HCT116 (cell line): ENCODE measurements at regions not wholly inside any gene's neighbourhood (a gene's known extent, or its start where the extent isn't known, plus 50 kb on each side); places are given as distances from the start of the nearest gene placed in this dataset.

Experiments
- ATAC-seq: fragments of 200-7000 bp; cut with Tn5 transposase; 2 replicates; pipeline ENCODE4 v1.9.1; 2020; ENCODE audit warnings: mild to moderate bottlenecking, moderate library complexity
- BruUV-seq: library from RNA; stranded (reverse); fragments of 400-500 nt; replicated peaks from 2 replicates; lab custom pipeline; 2021; lab: Mats Ljungman, UMichigan
- CTCF ChIA-PET: fragments of 300-600 bp; sonication (Branson Sonifier 250); formaldehyde crosslinking; loops from one replicate; lab custom pipeline; 2021; ENCODE audit warnings: antibody characterized with exemption; lab: Charles Lee
- POLR2A ChIA-PET: fragments of 300-600, 350-600 bp; sonication (Branson Sonifier 250); formaldehyde crosslinking; loops from one replicate; lab custom pipeline; 2021; ENCODE audit warnings: antibody characterized with exemption; lab: Charles Lee
- RAD21 ChIA-PET, 2 experiments: fragments of 300-600 bp; sonication (Branson Sonifier 250); formaldehyde crosslinking; loops; one replicate each; lab custom pipeline; 2023; ENCODE audit warnings: low total read pairs in 2 of 2; ENCODE audit not compliant: uncharacterized antibody in 2 of 2, unreplicated experiment in 2 of 2, low non-redundant PET in 1 of 2; lab: Charles Lee
- DNase-seq: peaks from one replicate; pipeline ENCODE4 v3.0.0-alpha.2; 2010; ENCODE audit warnings: low read depth, low spot score
- H2AFZ ChIP-seq: fragments of 200-600 bp; shearing (Covaris generic), sonication (generic); 2 replicates; pipeline ENCODE4 v1.6.1; 2017; ENCODE audit warnings: low read depth, mixed run types, mixed read lengths, antibody characterized with exemption, low read length; ENCODE audit not compliant: poor library complexity, severe bottlenecking
- H3K27ac ChIP-seq: 2 replicates; pipeline ENCODE4 v1.5.1; 2012; ENCODE audit warnings: low read depth, low read length
- H3K27me3 ChIP-seq: fragments of 200-600 bp; sonication (generic); 2 replicates; pipeline ENCODE4 v1.6.1; 2016; ENCODE audit warnings: mixed run types, low read length, mixed read lengths; ENCODE audit not compliant: insufficient read depth
- H3K36me3 ChIP-seq, 2 experiments: fragments of 200-500 bp in 1 of 2; fragments of 200-600 bp in 1 of 2; sonication (Bioruptor generic) in 1 of 2; sonication (generic) in 1 of 2; 2 replicates each; pipeline versions ENCODE4 v1.5.1 to v1.6.1; 2014 to 2016; ENCODE audit warnings: low read length in 2 of 2, inconsistent platforms in 1 of 2, mixed read lengths in 1 of 2, mixed run types in 1 of 2; ENCODE audit not compliant: insufficient read depth in 2 of 2, control insufficient read depth in 1 of 2
- H3K4me1 ChIP-seq, 2 experiments: fragments of 200-600 bp in 1 of 2; sonication (generic) in 1 of 2; 2 replicates each; pipeline versions ENCODE4 v1.5.1 to v1.6.1; 2012 to 2017; ENCODE audit warnings: low read length in 2 of 2, inconsistent platforms in 1 of 2, mild to moderate bottlenecking in 1 of 2, mixed read lengths in 1 of 2, mixed run types in 1 of 2, moderate library complexity in 1 of 2; ENCODE audit not compliant: insufficient read depth in 2 of 2, control insufficient read depth in 1 of 2
- H3K4me2 ChIP-seq: fragments of 200-600 bp; sonication (generic); 2 replicates; pipeline ENCODE4 v1.6.1; 2017; ENCODE audit warnings: mixed run types, low read length, mixed read lengths
- H3K4me3 ChIP-seq, 2 experiments: fragments of 200-600 bp in 1 of 2; sonication (generic) in 1 of 2; replicated peaks in 1 of 2; 2 replicates each; pipeline ENCODE4 v1.5.1; 2011 to 2016; ENCODE audit warnings: low read length in 2 of 2, control low read depth in 1 of 2, low read depth in 1 of 2, mild to moderate bottlenecking in 1 of 2, mixed read lengths in 1 of 2, mixed run types in 1 of 2
- H3K79me2 ChIP-seq: fragments of 200-600 bp; sonication (generic); 2 replicates; pipeline ENCODE4 v1.6.1; 2017; ENCODE audit warnings: mild to moderate bottlenecking, mixed run types, low read length, moderate library complexity, mixed read lengths; ENCODE audit not compliant: insufficient read depth
- H3K9ac ChIP-seq: fragments of 200-600 bp; sonication (generic); 2 replicates; pipeline ENCODE4 v1.6.1; 2016; ENCODE audit warnings: low read length, mixed read lengths
- H3K9me2 ChIP-seq: fragments of 200-600 bp; sonication (generic), shearing (Covaris generic); 2 replicates; pipeline ENCODE4 v1.6.1; 2017; ENCODE audit warnings: mixed run types, mild to moderate bottlenecking, moderate library complexity; ENCODE audit not compliant: insufficient read depth
- H3K9me3 ChIP-seq, 2 experiments: fragments of 200-500 bp in 1 of 2; fragments of 200-600 bp in 1 of 2; sonication (Bioruptor generic) in 1 of 2; sonication (generic) in 1 of 2; 2 replicates each; pipeline ENCODE4 v1.6.1; 2014 to 2017; ENCODE audit warnings: low read length in 2 of 2, mixed read lengths in 2 of 2, inconsistent platforms in 1 of 2, low read depth in 1 of 2, mild to moderate bottlenecking in 1 of 2, mixed run types in 1 of 2, moderate library complexity in 1 of 2; ENCODE audit not compliant: control insufficient read depth in 1 of 2, insufficient read depth in 1 of 2
- H4K20me1 ChIP-seq: fragments of 200-600 bp; sonication (generic), shearing (Covaris generic); 2 replicates; pipeline ENCODE4 v1.6.1; 2017; ENCODE audit warnings: mixed run types, mild to moderate bottlenecking, moderate library complexity; ENCODE audit not compliant: insufficient read depth
- ATF3 ChIP-seq: IDR thresholded peaks from 2 replicates; pipeline ENCODE4 v1.6.1; 2012
- CEBPB ChIP-seq: IDR thresholded peaks from 2 replicates; pipeline ENCODE4 v1.6.1; 2012; ENCODE audit warnings: low read depth
- ELF1 ChIP-seq: IDR thresholded peaks from 2 replicates; pipeline ENCODE4 v1.6.1; 2012; ENCODE audit warnings: low read depth, borderline replicate concordance
- EZH2 ChIP-seq: fragments of 200-600 bp; sonication (generic); IDR thresholded peaks from 2 replicates; pipeline ENCODE4 v1.6.1; 2017; ENCODE audit warnings: antibody characterized with exemption, mixed run types
- FOSL1 ChIP-seq: IDR thresholded peaks from 2 replicates; pipeline ENCODE4 v1.6.1; 2012; ENCODE audit warnings: low read depth
- JUND ChIP-seq: IDR thresholded peaks from 2 replicates; pipeline ENCODE4 v1.6.1; 2012
- MAX ChIP-seq: IDR thresholded peaks from 2 replicates; pipeline ENCODE4 v1.6.1; 2012
- POLR2AphosphoS5 ChIP-seq: IDR thresholded peaks from 2 replicates; pipeline ENCODE4 v1.6.1; 2011; ENCODE audit warnings: mild to moderate bottlenecking, low read depth, low read length, moderate library complexity
- SIN3A ChIP-seq: IDR thresholded peaks from 2 replicates; pipeline ENCODE4 v1.6.1; 2012; ENCODE audit warnings: low read depth
- SP1 ChIP-seq: IDR thresholded peaks from 2 replicates; pipeline ENCODE4 v1.6.1; 2012; ENCODE audit warnings: low read depth
- SRF ChIP-seq: IDR thresholded peaks from 2 replicates; pipeline ENCODE4 v1.6.1; 2012; ENCODE audit warnings: low read depth
- YY1 ChIP-seq: IDR thresholded peaks from 2 replicates; pipeline ENCODE4 v1.6.1; 2011; ENCODE audit warnings: low read length, low read depth, moderate library complexity, mild to moderate bottlenecking; ENCODE audit not compliant: insufficient replicate concordance; ENCODE audit errors: extremely low read depth
- ZNF274 ChIP-seq: fragments of 200-500 bp; sonication (Bioruptor generic); IDR thresholded peaks from 2 replicates; pipeline ENCODE4 v1.6.1; 2014; ENCODE audit warnings: mild to moderate bottlenecking, low read depth, low read length, inconsistent platforms
- intact Hi-C: fragments of 100-400 bp; cut with micrococcal nuclease; formaldehyde crosslinking; loops from 2 replicates; pipeline ENCODE4 v1.10.0; 2022
- TF ChIP-seq, protein P1 (sequence below), 3 experiments: fragments of 200-600 bp in 1 of 3; sonication (generic) in 1 of 3; IDR thresholded peaks in 2 of 3; conservative IDR thresholded peaks in 1 of 3; 2 replicates each; pipeline ENCODE4 v1.5.1; 2012 to 2017; ENCODE audit warnings: low read depth in 2 of 3, low read length in 2 of 3, antibody characterized with exemption in 1 of 3, borderline replicate concordance in 1 of 3, control low read depth in 1 of 3, mild to moderate bottlenecking in 1 of 3, mixed read lengths in 1 of 3, mixed run types in 1 of 3, moderate library complexity in 1 of 3; ENCODE audit not compliant: insufficient read depth in 1 of 3

- H3K4me3 ChIP-seq = no peak overlapping the region
- H3K27me3 ChIP-seq = no peaks in the 10 kb centered on the region
- no TSS peak for BruUV-seq
- H3K79me2 ChIP-seq = no peaks in the 10 kb centered on the region
- no peaks in the 10 kb centered on the region for H3K9me2 ChIP-seq
- H4K20me1 ChIP-seq = no peaks in the 10 kb centered on the region
- H3K9ac ChIP-seq = no peak overlapping the region
- no peak overlapping the region for H3K27ac ChIP-seq
- ATAC-seq = no peak
- no peaks in the 10 kb centered on the region for H3K4me1 ChIP-seq
- intact Hi-C loops = no loop called here
- ChIA-PET RAD21 (no interaction called here), POLR2A (no interaction called here), CTCF (no interaction called here)
- no peak overlapping the region for H2AFZ ChIP-seq
- TF ChIP-seq SRF = no peak
- no peak for TF ChIP-seq YY1
- no peak for TF ChIP-seq CEBPB
- TF ChIP-seq MAX = no peak
- TF ChIP-seq EZH2 = no peak
- TF ChIP-seq, protein P1, sequence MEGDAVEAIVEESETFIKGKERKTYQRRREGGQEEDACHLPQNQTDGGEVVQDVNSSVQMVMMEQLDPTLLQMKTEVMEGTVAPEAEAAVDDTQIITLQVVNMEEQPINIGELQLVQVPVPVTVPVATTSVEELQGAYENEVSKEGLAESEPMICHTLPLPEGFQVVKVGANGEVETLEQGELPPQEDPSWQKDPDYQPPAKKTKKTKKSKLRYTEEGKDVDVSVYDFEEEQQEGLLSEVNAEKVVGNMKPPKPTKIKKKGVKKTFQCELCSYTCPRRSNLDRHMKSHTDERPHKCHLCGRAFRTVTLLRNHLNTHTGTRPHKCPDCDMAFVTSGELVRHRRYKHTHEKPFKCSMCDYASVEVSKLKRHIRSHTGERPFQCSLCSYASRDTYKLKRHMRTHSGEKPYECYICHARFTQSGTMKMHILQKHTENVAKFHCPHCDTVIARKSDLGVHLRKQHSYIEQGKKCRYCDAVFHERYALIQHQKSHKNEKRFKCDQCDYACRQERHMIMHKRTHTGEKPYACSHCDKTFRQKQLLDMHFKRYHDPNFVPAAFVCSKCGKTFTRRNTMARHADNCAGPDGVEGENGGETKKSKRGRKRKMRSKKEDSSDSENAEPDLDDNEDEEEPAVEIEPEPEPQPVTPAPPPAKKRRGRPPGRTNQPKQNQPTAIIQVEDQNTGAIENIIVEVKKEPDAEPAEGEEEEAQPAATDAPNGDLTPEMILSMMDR (IDR thresholded peaks at IDR 0.05 in 2 of 3, conservative IDR thresholded peaks at IDR 0.05 in 1 of 3; ENCODE audit: borderline replicate concordance in 1 of 3, insufficient read depth in 1 of 3, low read depth in 2 of 3, low read length in 2 of 3) = no peak
- TF ChIP-seq ZNF274 = no peak
- TF ChIP-seq JUND = no peak
- TF ChIP-seq FOSL1 = no peak
- H3K36me3 ChIP-seq = no peaks in the 10 kb centered on the region
- DNase-seq = no peak
- no peak overlapping the region for H3K4me2 ChIP-seq
- no peaks in the 10 kb centered on the region; a peak in 1 of 4 replicates for H3K9me3 ChIP-seq
Measured at GRCh38 chr10:57743711-57744110, 524.0 kb downstream of the IPMK start.

- RAD21 ChIA-PET = no interaction called here
- no peak overlapping the region for H3K4me3 ChIP-seq
- no peak for ATAC-seq
- H3K9me3 ChIP-seq = peaks cover 0 to 6% of the 10 kb centered on the region in 2 experiments; a peak in 2 of 4 replicates
- intact Hi-C loops = no loop called here
- no peak overlapping the region for H3K4me2 ChIP-seq
- H3K9ac ChIP-seq = no peak overlapping the region
- no peak overlapping the region for H3K27ac ChIP-seq
- DNase-seq = no peak
- TF ChIP-seq SIN3A (no peak), MAX (no peak), YY1 (no peak), FOSL1 (no peak), POLR2AphosphoS5 (no peak), ATF3 (no peak), EZH2 (no peak), ELF1 (no peak), SP1 (no peak)
- TF ChIP-seq, all 23 proteins: peak for 0
- ChIA-PET POLR2A (no interaction called here), CTCF (no interaction called here)
- Histone ChIP-seq H2AFZ (no peak overlapping the region), H3K9me2 (no peaks in the 10 kb centered on the region), H3K27me3 (no peaks in the 10 kb centered on the region), H3K4me1 (no peaks in the 10 kb centered on the region), H3K79me2 (no peaks in the 10 kb centered on the region), H4K20me1 (no peaks in the 10 kb centered on the region), H3K36me3 (no peaks in the 10 kb centered on the region)
- no TSS peak for BruUV-seq
Measured at GRCh38 chr10:57741751-57742150, 525.9 kb downstream of the IPMK start.
